Heart left ventricle (tissue), 16 donors: ENCODE measurements at regions not wholly inside any gene's neighbourhood (a gene's known extent, or its start where the extent isn't known, plus 50 kb on each side); places are given as distances from the start of the nearest gene placed in this dataset.

Source experiments
- ATAC-seq, 4 donors: fragments of 200-7000 bp; cut with Tn5 transposase; one replicate each; pipeline ENCODE4 v1.9.1; 2020 to 2022; ENCODE audit warnings: moderate library complexity in 4 of 4, mild to moderate bottlenecking in 3 of 4, moderate number of reproducible peaks in 1 of 4
- DNase-seq, 5 donors: peaks; one replicate each; pipeline ENCODE4 v3.0.0-alpha.2; 2020
- H3K27ac ChIP-seq, 12 donors: fragments of 200-600 bp; sonication (generic) in 4 of 12; one replicate each; pipeline versions ENCODE4 v1.5.0 to v1.8.0; 2016 to 2022; ENCODE audit warnings: mild to moderate bottlenecking in 2 of 12
- H3K27me3 ChIP-seq, 9 donors: fragments of 200-600 bp; sonication (generic) in 2 of 9; one replicate each; pipeline versions ENCODE4 v1.5.1 to v1.8.0; 2016 to 2022; ENCODE audit warnings: mild to moderate bottlenecking in 3 of 9
- H3K36me3 ChIP-seq, 9 donors: fragments of 200-600 bp; sonication (generic) in 2 of 9; one replicate each; pipeline versions ENCODE4 v1.5.0 to v1.8.0; 2018 to 2022; ENCODE audit warnings: mild to moderate bottlenecking in 2 of 9
- H3K4me1 ChIP-seq, 12 donors: fragments of 200-600 bp; sonication (generic) in 4 of 12; one replicate each; pipeline versions ENCODE4 v1.5.0 to v1.8.0; 2016 to 2022; ENCODE audit warnings: mild to moderate bottlenecking in 3 of 12
- H3K4me3 ChIP-seq, 12 donors: fragments of 200-600 bp; sonication (generic) in 4 of 12; one replicate each; pipeline versions ENCODE4 v1.5.0 to v1.8.0; 2017 to 2022; ENCODE audit warnings: mild to moderate bottlenecking in 9 of 12, moderate library complexity in 4 of 12
- H3K9me3 ChIP-seq, 12 donors: fragments of 200-600 bp; sonication (generic) in 4 of 12; one replicate each; pipeline versions ENCODE4 v1.5.0 to v1.8.0; 2016 to 2022; ENCODE audit warnings: mild to moderate bottlenecking in 1 of 12
- POLR2A ChIP-seq, 2 donors: fragments of 450-650 bp; IDR thresholded peaks; one replicate each; pipeline ENCODE4 v1.6.1; 2017; ENCODE audit warnings: antibody characterized with exemption in 2 of 2, mild to moderate bottlenecking in 2 of 2, moderate library complexity in 2 of 2
- WGBS, 4 donors: extraction: QIAGEN DNeasy Blood & Tissue Kit in 2 of 4; methylation state at CpG; one replicate each; pipeline versions ENCODE4 v1.1.5 to v1.1.7; 2013 to 2018; 5-methylcytosine and 5-hydroxymethylcytosine counted together
- intact Hi-C, 10 donors: fragments of 100-400 bp; cut with DNase I; formaldehyde crosslinking; loops; one replicate each; pipeline versions ENCODE4 v1.11.1 to v1.14.2; 2022
- TF ChIP-seq, protein P1 (sequence below), 12 donors: fragments of 200-600 bp; sonication (generic) in 4 of 12; IDR thresholded peaks; one replicate each; pipeline versions ENCODE4 v1.5.0 to v1.8.0; 2018 to 2022; ENCODE audit warnings: antibody characterized with exemption in 12 of 12, mild to moderate bottlenecking in 5 of 12
- donor health status: ischemic (EF 13 %, LVEDD 7.1; RV severe dilation, severe dysfunction).
- donor health status: healthy with polysubstance abuse.
- donor health status: DM: no; HTN: yes; CAD: no.
- donor health status: DM: no; HTN: no; CAD: no.
- donor health status: ischemic (EF 25% LVEDD 6.9; RV normal size, moderate dysfunction).
- donor health status: ischemic (EF 25% LVEDD 5.7; RV mildly dilated, moderate dysfunction).
- donor health status: healthy.
- donor health status: DM: yes; HTN: yes; CAD: no.
- donor health status: ischemic (EF 35%, LVEDD 5.7; RV mildly dilated, moderate dysfunction).
- donor health status: nonischemic (EF 11% LVEDD 7.7; RV severe dilation, severe dysfunction).
- donor health status: DM: yes; HTN: yes; CAD: no.
- donor health status: PGD.
- donor health status: ischemic (EF 29% LVEDD 5.4; RV normal size, mild dysfunction).
- donor health status: nonischemic (EF 23%, LVEDD 6.1; RV moderate dilation, normal function).

DNA sequence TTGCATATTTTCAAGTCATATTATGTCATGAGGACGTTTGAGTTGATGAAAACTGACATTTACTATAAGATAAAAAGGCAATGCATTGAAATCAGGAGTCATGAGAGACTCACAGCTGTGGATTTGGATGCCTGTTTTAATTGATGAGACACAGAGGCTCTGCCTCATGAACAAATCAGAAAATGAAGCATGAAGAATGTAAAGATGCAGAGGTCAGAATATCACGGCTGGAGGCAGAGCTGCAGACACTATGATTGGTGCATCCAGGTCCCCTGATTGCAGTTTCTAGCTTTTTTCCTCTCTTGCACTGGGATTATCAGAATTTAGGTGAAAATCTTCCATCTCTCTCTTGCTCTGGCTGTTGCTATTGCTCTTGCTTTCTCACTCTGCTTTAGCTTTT lies 74.7 kb downstream of the FAM47B start:
- DNase-seq = no peak
- intact Hi-C loops = no loop called here
- TF ChIP-seq POLR2A (IDR thresholded peaks at IDR 0.05) = no peak
- TF ChIP-seq, protein P1, sequence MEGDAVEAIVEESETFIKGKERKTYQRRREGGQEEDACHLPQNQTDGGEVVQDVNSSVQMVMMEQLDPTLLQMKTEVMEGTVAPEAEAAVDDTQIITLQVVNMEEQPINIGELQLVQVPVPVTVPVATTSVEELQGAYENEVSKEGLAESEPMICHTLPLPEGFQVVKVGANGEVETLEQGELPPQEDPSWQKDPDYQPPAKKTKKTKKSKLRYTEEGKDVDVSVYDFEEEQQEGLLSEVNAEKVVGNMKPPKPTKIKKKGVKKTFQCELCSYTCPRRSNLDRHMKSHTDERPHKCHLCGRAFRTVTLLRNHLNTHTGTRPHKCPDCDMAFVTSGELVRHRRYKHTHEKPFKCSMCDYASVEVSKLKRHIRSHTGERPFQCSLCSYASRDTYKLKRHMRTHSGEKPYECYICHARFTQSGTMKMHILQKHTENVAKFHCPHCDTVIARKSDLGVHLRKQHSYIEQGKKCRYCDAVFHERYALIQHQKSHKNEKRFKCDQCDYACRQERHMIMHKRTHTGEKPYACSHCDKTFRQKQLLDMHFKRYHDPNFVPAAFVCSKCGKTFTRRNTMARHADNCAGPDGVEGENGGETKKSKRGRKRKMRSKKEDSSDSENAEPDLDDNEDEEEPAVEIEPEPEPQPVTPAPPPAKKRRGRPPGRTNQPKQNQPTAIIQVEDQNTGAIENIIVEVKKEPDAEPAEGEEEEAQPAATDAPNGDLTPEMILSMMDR (IDR thresholded peaks at IDR 0.05) = no peak
- no peaks in the 10 kb centered on the region for H3K27me3 ChIP-seq
- ATAC-seq = no peak
- peaks cover 0 to 14% (median 0%) of the 10 kb centered on the region in 12 donors for H3K9me3 ChIP-seq
- H3K27ac ChIP-seq = no peak overlapping the region
- H3K36me3 ChIP-seq = no peaks in the 10 kb centered on the region
- H3K4me3 ChIP-seq = no peak overlapping the region
- WGBS, 4 donors = 24 to 37% (median 31%) methylated on average over 2 of the region's 2 CpGs
- no peaks in the 10 kb centered on the region for H3K4me1 ChIP-seq

DNA sequence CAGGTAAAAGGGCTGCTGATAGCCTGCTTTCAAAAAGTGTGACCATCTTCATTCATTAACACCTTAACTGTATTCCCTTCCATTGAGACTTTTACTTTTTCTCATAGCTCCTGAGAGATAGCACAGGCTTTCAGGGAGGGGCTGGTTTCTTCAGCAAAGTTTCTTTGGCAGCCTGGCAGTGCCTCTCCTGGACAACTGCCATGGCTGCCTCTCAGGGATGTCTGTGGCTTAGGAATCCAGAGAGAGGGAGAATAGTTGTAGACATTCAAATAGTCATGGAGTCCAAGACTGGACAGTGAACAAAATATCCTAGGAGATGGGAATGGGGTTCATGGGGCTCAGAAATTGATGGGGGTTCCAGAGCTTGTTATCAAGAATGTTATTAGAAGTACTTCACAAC lies 81.1 kb downstream of the FAM47B start:
- Histone ChIP-seq H3K4me3 (no peak overlapping the region), H3K27me3 (no peaks in the 10 kb centered on the region), H3K36me3 (no peaks in the 10 kb centered on the region), H3K27ac (no peak overlapping the region), H3K4me1 (no peaks in the 10 kb centered on the region), H3K9me3 (no peaks in the 10 kb centered on the region)
- DNase-seq = no peak
- no peak for ATAC-seq
- TF ChIP-seq POLR2A (IDR thresholded peaks at IDR 0.05) = no peak
- TF ChIP-seq, protein P1 (IDR thresholded peaks at IDR 0.05) = no peak
- intact Hi-C loops = no loop called here

DNA sequence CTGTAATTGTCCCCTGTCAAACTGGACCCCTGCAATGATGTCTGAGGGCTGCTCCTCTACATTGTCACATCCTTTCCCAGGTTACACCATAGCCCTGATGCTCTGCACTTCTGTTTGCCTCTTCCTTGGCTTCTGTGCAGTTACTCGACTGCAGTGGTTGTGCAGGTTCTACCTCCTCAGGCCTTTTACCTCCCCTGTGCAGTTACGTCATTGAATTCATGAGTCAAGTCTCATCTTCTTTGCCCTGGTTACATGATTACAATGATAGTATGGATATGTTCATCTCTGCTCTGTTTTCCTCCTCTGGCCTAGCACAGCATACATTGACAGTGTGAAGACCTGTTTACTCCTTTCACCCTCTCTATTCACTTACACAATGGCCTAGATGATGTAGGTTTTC lies 83.2 kb downstream of the FAM47B start:
- H3K9me3 ChIP-seq = no peaks in the 10 kb centered on the region
- H3K27ac ChIP-seq = no peak overlapping the region
- WGBS, 4 donors = 81 to 95% (median 88%) methylated on average over 2 of the region's 2 CpGs
- no peaks in the 10 kb centered on the region for H3K4me1 ChIP-seq
- H3K4me3 ChIP-seq = no peak overlapping the region
- H3K36me3 ChIP-seq = no peaks in the 10 kb centered on the region
- TF ChIP-seq, protein P1 (IDR thresholded peaks at IDR 0.05) = no peak
- H3K27me3 ChIP-seq = no peaks in the 10 kb centered on the region
- intact Hi-C loops = no loop called here
- no peak for DNase-seq
- no peak for ATAC-seq

DNA sequence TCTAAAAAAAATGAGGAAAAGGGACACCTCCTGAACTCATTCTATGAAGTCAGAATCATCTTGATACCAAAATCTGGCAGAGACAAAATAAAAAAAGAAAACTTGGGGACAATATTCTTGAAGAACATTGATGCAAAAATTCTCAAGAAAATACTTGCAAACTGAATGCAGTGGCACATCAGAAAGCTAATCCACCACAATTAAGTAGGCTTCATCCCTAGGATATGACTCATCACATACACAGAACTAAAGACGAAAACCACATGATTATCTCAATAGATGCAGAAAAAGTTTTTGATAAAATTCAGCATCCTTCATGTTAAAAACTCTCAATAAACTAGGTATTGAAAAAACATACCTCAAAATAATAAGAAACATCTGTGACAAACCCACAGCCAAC lies 98.3 kb downstream of the FAM47B start:
- intact Hi-C loops = no loop called here
- WGBS, 4 donors = 50 to 74% (median 57%) methylated on average over 1 of the region's 1 CpG
- H3K36me3 ChIP-seq = no peaks in the 10 kb centered on the region
- H3K27me3 ChIP-seq = no peaks in the 10 kb centered on the region
- no peaks in the 10 kb centered on the region for H3K4me1 ChIP-seq
- ATAC-seq (no peak), DNase-seq (no peak)
- H3K9me3 ChIP-seq = peaks cover 0 to 6% (median 0%) of the 10 kb centered on the region in 12 donors
- TF ChIP-seq POLR2A (IDR thresholded peaks at IDR 0.05) = no peak
- TF ChIP-seq, protein P1 (IDR thresholded peaks at IDR 0.05) = no peak
- no peak overlapping the region for H3K4me3 ChIP-seq
- H3K27ac ChIP-seq = no peak overlapping the region
